GM21576 (cell line): ENCODE measurements at regions not wholly inside any gene's neighbourhood (a gene's known extent, or its start where the extent isn't known, plus 50 kb on each side); places are given as distances from the start of the nearest gene placed in this dataset.
"Not testable (repeated sequence)": the region's sequence is repeated elsewhere in the genome, so short reads cannot be mapped to it uniquely, and the experiment has no call there.

ENCODE experiments used
- ATAC-seq: cut with Tn5 transposase; IDR thresholded peaks from one replicate; pipeline ENCODE4 v1.9.1; 2021; ENCODE audit warnings: mild to moderate bottlenecking, moderate library complexity; ENCODE audit not compliant: unreplicated experiment

GRCh38 chr13:64674126-64674525, 2556.0 kb downstream of the PCDH9 start:
- no peak for ATAC-seq

GRCh38 chr13:64672751-64673150, 2557.4 kb downstream of the PCDH9 start:
- ATAC-seq = no peak

- ATAC-seq = no peak
These were observed 2567.1 kb downstream of the PCDH9 start for GRCh38 chr13:64662887-64663593.

GRCh38 chr13:64648293-64648692, 2581.8 kb downstream of the PCDH9 start:
- ATAC-seq = no peak

GRCh38 chr13:64643066-64643465, 2587.1 kb downstream of the PCDH9 start:
- ATAC-seq = no peak

GRCh38 chr13:64640002-64640401, 2590.1 kb downstream of the PCDH9 start:
- no peak for ATAC-seq

- no peak for ATAC-seq
These were observed 2590.9 kb downstream of the PCDH9 start for GRCh38 chr13:64639206-64639605.

GRCh38 chr13:64633948-64634347, 2596.2 kb downstream of the PCDH9 start:
- no peak for ATAC-seq

GRCh38 chr13:64627654-64628053, 2602.5 kb downstream of the PCDH9 start:
- ATAC-seq = no peak

GRCh38 chr13:64626105-64626504, 2604.0 kb downstream of the PCDH9 start:
- no peak for ATAC-seq

GRCh38 chr13:64617231-64617630, 2612.9 kb downstream of the PCDH9 start:
- ATAC-seq = no peak

- ATAC-seq = no peak
These were observed 2638.2 kb downstream of the PCDH9 start for GRCh38 chr13:64591971-64592370.

GRCh38 chr13:64579331-64579730, 2650.8 kb downstream of the PCDH9 start:
- no peak for ATAC-seq

- ATAC-seq = no peak
These were observed 2661.4 kb downstream of the PCDH9 start for GRCh38 chr13:64568748-64569147.

GRCh38 chr13:64558031-64558430, 2672.1 kb downstream of the PCDH9 start:
- ATAC-seq = not testable (repeated sequence)

- no peak for ATAC-seq
These were observed 2673.8 kb downstream of the PCDH9 start for GRCh38 chr13:64556376-64556775.

GRCh38 chr13:64553411-64554129, 2676.6 kb downstream of the PCDH9 start:
- no peak for ATAC-seq

- no peak for ATAC-seq
These were observed 2678.4 kb downstream of the PCDH9 start for GRCh38 chr13:64551755-64552154.

GRCh38 chr13:64546371-64546770, 2683.8 kb downstream of the PCDH9 start:
- no peak for ATAC-seq

- ATAC-seq = no peak
These were observed 2689.2 kb downstream of the PCDH9 start for GRCh38 chr13:64540976-64541375.

- no peak for ATAC-seq
These were observed 2689.7 kb downstream of the PCDH9 start for GRCh38 chr13:64540468-64540867.

GRCh38 chr13:64538711-64539110, 2691.4 kb downstream of the PCDH9 start:
- no peak for ATAC-seq
